CD4-positive, alpha-beta T cell treated with Interferon alpha-2 for 1 hour (primary cell): ENCODE measurements at regions not wholly inside any gene's neighbourhood (a gene's known extent, or its start where the extent isn't known, plus 50 kb on each side); places are given as distances from the start of the nearest gene placed in this dataset.

Experiments used
- DNase-seq, 2 donors: peaks; one replicate each; pipeline ENCODE4 v3.0.0-alpha.2; 2020 to 2022

DNA sequence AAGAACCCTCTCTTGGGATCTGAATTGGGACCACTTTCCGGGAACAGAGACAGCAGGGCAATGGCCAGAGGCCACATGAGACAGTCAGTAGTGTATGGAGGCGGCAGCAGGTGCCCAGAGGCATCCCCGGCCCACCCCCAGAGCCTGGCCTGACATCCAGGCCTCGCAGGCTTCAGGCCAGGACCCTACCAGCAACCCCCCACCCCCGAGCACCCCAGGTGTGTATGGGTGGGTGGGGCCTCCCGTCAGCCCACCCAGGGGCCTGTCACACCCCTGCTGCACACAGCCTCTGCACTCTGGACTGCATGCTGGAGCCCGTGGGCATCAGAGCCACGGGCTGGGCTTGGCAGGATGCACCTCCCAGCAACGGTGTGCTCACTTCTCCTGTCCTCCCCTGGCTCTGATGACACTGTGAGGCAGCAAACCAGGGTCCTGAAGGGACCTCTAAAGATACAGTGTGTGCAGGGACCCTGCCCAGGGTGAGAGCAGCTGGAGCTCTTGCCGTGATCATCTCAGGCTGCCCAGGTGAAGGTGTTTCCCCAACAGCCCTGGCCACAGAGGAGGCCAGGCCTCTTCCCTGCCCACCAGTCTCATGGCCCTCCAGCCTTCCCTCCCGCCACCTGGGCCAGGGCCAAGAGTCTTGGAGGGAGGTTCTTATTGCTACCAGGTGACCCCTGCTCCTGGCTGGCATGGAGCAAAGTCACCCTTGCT lies 88.8 kb upstream of the SEPTIN5 start:
- DNase-seq: no peak

DNA sequence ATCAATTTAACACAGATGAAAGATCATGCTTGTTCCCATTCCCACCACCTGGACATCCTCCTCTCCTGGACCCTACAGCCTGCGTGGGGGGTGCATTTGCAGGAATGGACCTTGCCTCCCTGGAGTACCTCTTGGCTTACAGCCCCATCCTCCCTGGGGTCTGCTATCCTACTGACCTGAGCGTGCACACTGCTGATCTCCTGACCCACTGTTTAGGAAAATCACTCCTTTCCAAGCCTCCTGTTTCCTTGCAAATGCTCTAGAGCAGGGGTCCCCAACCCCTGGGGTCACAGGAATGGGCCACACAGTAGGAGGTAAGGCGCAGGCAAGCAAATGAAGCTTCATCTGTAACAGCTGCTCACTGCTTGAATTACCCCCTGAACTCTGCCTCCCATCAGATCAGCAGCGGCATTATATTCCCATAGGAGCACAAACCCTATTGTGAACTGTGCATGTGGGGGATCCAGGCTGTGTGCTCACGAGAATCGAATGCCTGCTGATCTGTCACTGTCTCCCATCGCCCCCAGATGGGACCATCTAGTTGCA lies 88.2 kb upstream of the SEPTIN5 start:
- no peak for DNase-seq

DNA sequence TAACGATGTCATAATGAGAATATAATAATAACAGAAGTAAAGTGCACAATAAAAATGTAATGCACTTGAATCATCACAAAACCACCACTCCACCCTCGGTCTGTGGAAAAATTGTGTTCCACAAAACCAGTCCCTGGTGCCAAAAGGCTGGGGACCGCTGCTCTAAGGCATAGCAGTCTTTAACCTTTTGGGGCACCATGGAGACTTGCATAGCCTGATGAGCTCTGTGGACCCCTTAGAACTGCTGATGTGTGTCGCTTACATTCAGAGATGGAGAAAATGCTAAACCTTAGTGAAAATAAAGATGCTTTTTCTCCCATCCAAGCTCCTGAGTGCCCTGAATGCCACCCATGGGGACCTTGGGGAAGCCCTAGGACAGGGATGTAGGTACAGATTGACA lies 87.6 kb upstream of the SEPTIN5 start:
- no peak for DNase-seq

DNA sequence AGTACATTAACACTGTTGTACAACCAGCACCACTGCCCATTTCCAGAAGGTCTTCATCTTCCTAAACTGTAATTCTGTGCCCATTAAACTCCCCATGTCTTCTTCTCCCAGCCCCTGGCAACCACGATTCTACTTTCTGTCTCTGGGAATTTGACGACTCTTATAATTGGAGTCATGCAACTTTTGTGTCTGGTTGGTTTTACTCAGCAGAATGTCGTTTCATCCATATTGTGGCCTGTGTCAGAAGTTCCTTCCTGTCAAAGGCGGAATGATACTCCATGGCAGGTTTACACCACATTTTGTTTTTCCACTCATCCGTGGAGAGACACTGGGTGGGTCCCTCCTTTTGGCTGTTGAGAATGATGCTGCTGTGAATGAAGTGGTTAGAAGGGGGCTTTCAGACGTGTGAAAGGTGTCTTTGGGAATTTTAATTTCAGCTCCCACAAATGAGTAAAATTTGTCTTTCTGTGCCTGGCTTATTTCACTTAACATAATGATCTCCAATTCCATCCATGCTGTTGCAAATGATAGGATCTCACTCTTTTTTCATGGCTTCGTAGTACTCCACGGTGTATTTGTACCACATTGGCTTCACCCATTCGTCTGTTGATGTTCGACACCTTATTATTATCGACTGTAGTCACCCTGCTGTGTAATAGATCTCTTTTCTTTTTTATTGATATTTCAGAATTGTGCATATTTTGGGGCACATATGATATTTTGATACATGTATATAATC lies 86.1 kb upstream of the SEPTIN5 start:
- no peak for DNase-seq

DNA sequence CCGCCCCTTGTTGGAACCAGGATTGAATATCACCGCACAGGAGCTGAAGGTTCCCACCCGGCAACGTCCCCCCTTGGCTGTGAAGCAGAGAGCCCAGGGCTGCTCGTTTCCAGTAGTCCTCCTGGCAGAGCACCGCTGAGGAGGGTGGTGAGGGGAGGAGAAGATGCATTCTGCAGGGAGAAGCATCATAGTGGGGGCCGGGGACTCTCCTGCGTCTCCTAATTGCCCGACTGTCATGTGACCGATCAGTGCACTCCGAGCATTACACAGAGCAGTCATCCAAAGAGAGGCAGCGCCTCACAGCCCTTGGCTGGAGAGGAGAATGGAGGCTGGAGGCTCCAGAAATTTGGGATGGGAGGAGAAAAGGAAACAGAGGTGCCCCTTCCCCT lies 85.0 kb upstream of the SEPTIN5 start:
- no peak for DNase-seq

DNA sequence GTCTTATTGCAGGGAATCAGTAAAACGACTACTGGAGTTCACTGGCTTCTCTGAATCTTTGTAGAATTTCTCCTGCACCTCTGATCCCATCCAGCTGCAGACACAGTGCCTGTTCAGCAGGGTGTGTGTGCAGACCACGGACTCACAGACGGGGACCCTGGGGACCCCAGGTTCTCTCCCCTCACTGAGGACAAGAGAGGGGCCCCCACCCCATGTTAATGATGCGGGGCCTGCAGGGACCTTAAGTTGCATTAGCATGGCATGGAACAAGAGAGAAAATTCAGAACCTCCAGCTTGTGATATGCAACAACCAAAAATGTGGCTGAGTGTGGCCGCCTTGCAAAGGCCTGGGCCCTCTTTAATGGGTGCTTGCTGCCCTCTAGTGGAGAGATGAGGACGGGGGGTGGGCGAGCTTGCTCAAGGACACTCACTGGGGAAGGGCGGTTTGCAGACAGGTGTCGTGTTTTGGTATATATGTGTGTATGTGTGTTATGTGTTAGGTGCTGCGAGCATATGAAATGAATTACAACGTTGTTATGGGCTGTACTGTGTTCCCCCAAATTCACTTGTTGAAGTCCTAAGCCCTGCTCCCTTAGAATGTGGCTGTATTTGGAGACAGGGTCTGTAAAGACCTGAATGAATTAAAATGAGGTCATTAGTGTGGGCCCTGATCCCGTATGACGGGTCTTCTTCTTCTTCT lies 84.4 kb upstream of the SEPTIN5 start:
- peak; percentile 79 to 86 for DNase-seq

DNA sequence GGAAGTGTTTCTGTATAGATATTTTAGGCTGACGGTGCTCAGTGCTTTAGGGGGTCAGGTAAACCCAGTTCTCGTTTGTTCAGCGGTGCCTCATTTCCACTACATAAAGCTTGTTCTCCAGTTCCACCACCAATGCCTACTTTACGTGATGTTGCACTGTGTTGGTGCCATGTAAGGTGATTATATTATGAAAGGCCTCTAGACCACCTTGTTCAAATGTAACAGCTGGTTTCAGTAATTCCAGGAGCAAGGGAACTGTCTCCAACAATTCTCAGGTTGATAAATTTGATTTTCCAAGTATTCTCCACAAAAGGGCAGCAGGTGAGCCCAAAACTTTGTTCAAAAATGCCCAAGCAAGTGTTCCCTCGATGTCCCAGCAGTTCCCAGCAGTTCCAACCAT lies 83.7 kb upstream of the SEPTIN5 start:
- DNase-seq: no peak

DNA sequence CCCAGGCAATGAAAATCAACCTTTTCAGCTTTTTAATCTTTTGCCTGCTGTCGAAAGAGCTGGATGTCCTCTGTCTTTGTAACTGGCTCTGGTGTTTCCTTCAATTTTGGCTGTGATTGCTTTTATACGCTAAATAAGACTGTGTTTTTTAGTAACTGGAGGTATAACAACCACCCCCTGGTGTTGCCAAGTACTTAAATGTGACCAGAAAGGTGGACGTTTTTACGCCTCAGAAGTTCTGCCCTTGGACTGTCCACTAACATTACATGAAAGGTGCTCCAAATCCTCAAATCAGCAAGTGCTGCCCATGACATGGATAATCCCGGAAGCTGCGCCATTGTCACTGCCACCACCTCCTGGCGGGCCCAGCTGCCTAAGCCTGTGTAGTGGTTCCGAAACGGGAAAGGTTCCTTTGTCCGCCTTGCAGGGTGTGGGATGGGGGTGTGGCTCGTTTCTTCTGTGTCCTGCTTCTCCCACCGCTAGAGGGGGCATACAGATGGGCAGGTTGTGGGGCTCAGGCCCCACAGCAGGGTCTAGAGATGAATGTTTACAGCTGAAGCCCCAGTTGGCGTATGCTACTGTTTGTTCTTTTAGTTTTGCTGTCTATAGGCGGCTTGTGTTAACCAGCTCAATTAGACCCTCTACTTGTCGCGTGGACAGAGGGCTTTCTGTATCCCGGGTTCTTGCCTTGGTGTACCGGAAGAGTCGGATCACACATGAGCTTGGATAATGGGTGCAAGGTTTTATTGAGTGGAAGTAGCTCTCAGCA lies 82.2 kb upstream of the SEPTIN5 start:
- DNase-seq: peak in 1 of 2 donors; percentile 4

DNA sequence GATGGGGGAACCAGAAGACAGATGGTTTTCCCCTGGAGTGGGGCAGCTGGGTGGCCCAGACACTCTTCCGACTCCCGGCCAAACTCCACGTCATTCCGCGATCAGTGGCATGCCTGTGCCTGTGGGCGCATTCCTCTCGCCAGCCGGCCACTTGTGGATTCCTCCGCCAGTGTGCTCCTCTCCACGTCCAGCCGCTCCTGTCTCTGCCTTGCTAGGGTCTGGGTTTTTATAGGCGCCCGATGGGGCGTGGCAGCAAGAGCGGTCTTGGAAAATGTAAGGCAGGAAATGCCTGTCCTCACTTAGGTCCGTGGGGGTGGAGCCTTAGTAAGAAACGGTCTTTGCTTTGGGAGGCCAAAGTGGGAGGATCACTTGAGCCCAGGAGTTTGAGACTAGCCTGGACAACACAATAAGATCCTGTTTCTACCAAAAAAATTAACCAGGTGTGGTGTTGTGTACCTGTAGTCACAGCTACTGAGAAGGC lies 81.6 kb upstream of the SEPTIN5 start:
- no peak for DNase-seq

DNA sequence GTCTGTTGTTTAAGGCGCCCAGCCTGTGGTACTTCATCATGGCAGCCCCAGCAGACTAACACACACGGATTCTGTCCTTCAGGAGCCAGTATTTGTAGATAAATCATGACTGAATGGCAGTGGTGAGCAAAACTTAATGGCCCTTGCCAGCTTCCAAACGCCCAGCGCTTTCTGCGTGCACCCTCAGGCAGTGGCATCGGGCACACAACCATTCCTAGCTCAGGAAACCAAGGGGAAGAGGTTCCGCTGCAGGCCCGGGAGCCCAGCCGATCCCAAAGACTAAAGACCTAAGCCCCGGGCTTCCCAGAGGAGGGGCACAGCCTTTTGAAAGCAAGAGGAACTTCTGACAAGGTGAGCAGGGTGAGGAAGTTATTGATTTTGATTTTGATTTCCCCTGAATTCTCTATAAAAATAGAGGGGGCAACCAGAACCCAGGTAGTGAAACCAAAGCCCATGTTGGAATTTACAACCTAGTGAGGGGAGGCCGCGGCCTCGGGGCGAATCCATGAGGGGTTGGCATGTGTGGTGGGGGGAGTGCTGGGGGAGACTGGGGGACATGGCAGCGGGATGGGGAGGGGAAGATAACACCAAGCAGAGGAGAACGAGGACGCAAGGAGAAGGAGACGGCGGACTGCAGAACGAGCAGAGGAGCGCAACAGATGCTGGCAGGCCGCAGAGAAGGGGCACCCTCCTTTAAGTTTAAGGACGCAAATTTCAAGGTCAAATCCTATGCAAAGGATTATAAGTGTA lies 79.9 kb upstream of the SEPTIN5 start:
- DNase-seq: no peak

DNA sequence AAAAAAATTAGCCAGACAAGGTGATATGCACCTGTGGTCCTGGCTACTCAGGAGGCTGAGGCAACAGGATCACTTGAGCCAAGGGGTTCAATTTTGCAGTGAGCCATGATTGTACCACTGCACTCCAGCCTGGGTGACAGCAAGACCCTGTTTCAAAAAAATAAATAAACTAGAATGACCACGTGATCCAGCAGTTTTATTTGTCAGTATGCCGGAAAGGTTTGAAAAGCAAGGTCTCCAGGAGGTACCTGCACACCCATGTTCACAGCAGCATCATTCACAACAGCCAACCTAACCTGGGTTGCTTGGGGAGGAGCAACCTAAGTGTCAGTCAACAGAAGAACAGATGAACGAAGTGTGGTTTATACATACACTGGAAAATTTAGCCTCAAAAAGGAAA lies 78.7 kb upstream of the SEPTIN5 start:
- no peak for DNase-seq

DNA sequence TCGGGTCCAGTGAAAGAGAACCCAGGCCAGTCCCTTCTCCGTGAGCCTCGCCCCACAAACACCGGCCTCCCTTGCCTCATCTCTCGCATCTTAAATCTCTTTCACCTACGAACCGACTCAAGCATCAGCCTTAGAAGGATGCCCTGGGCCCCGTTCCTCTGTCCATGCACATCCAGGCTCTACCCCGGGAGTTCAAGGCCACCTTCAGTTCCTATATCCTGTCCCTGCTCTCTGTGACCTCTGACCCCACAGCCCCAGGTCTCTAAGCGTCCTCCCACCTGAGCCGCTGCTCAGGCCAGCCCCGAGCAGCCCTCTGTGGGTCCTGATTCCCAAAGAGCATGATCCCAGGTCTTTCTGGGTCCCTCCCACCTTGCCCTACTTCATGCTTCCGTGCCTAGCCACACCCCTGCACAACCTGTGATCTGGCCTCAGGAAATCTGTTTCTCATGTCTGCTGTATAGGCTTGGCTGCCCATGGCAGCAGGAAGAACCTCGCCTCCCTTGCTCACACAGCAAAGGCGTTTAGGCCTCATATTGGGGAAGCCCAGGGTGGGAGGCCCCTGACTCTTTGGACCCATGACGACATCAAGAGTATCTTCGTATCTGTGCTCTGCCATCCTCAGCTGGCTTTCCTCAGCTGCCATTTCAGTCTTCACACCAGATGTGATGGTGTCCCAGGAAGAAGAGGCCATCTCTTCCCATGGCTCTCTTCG lies 77.5 kb upstream of the SEPTIN5 start:
- DNase-seq: no peak

DNA sequence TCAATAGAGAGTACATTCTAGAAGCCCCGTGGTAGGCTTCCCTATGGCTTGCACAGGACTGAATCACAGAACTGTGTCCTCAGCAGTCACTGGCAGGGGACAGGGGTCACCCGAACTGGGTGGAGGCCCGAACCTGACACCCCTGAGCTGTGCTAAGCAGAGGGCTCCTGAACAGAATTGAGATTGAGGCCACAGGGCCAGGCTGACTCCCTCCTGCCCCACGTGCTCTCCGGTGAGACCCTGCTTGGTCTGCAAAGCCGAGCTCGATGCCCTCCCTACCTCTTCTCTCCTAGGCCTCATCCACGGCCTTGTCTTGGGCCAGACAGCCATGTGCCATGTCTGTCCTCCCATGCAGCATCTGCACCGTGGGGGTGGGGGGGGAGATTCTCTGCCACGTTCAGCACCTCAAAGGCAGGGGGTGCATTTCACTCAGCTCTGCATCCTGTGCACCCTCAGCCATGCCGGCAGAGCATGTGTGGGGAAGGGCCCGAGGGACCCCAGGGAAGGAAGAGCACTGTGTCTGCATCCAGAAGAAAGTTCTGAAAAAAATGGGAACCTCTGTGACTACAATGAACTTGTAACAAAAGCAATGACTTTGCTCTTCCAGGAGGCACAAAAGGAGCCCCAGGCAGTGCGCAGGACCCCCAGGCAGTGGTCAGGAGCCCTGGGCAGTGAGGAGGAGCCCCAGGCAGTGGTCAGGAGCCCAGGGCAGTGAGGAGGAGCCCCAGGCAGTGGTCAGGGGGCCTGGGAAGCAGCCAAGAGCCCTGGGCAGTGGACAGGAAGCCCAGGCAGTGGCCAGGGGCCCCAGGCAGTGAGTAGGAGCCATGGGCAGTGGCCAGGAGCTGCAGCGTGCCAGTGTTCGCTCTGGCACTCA lies 76.7 kb upstream of the SEPTIN5 start:
- DNase-seq: no peak

DNA sequence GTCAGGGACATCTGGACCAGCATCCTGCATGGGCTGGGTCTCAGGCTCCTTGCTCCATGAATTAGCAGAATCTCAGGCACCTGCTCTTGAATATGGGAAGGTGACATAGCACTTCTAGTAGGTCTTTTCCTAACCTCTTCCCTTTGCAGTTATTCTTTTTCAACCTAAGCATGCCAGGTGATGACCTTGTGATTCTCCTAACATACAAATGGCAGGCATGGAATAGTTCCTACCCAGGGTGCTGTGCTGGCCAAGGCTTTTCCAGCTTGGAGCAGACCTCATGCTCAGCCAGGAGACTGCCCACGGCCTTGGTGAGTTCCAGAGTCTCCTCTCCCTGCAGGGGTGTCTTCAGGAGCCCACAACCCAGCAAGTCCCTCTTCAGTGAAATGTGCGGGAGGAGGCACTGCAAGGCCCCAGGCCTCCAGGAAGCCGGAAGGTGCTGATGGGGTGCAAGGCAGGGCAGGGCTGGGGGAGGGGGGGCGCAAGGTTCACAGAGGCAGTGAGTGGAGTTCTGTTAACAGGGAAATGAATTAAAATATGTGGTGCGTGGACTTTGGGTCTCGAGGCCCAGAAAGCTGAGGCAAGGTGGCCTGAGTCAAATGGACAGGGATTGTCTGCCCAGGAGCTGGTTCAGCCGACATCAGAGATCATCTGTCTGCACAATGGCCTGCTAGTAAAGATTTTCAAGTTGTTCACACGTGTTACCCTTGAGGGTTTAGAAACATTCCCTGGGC lies 75.9 kb upstream of the SEPTIN5 start:
- no peak for DNase-seq

DNA sequence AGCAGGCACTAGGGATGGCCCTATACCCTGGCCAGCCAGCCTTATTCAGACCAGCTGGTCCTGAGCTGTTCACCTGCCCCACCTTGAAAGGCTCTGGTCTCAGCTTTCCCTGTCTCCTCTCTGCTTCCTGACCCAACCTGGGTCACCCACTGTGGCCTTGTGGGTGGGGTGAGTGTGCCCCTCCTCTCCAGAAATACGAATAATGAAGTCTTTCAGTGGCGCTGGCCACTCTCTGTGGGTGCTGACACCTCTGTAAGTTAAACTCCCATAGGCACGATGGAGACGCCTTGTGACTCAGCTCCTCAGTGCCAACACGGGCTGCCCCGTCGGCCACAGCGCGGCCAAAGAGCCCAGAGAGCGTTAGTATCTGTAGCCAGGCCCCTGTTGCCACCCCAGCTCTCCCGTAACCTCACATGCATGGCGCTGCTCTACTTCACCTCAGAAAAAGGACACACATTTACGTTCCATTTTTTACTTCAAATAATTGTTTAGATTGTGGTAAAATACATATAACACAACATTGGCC lies 74.6 kb upstream of the SEPTIN5 start:
- DNase-seq: no peak

DNA sequence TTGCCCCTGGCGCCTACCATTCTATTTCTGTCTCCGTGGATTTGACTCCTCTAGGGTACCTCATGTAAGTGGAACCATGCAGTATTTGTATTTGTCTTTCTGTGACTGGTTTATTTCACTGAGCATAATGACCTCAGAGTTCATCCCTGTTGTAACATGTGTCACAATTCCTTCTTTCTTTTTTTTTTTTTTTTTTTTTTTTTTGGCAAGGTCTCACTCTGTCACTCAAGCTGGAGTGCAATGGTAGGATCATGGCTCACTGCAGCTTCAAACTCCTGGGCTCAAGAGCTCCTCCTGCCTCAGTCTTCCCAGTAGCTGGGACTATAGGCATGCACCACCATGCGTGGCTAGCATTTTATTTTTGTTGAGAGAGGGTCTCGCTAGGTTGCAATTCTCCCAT lies 74.0 kb upstream of the SEPTIN5 start:
- no peak for DNase-seq

DNA sequence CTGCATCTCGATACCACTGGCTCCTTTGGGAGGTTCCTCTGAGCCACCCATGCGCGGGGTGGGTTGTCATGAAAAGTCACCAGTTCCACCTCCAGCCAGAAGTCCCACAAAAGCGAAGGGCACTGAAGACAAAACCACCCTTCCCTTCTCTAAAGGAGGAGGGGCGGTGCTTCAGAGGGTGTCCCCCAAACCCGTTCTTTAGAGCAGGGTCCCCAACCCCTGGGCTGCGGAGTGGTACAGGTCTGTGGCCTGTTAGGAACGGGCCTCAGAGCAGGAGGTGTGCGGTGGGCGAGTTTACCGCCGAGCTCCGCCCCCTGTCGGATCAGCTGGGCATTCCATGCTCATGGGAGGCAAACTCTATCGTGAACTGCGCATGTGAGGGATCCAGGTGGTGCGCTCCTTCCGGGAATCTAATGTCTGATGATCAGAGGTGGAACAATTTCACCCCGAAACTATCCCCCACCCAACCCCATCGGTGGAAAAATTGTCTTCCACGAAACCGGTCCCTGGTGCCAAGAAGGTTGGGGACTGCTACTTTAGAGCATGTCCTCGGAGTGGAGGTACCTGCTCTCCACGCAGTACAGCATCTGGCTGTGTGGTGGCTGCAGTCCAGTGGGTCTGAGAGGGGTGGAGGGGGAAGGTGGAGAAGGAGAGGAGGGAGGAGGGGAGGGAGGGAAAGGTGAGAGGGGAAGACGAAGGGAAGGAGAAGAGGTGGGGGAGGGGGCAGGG lies 72.9 kb upstream of the SEPTIN5 start:
- DNase-seq: no peak

DNA sequence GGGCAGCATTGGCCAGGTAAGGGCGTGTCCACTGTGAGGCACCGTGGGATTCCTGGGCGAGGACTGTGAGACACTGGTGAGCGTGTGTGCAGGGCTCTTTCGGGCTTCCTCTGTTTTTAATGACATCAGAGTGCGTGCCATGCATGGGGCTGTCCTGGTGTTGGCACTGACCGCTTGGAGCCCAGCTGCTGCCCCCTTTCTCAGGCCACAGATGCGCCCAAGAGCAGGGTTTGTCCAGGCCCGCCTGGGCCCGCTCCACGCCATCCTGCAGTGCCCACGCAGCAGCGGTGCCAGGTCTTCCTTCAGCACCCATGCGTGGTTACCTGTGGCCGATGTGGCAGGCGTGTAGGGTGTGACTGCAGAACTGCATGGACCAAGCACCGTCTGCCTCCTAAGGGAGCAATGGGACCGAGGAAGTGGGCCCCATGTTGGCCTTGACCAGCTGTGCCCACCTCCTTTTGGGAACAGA lies 72.3 kb upstream of the SEPTIN5 start:
- DNase-seq: no peak
